ENCODE measurements at regions not wholly inside any gene's neighbourhood (a gene's known extent, or its start where the extent isn't known, plus 50 kb on each side); places are given as distances from the start of the nearest gene placed in this dataset.

GRCh38 chr22:27087051-27087450, 429.7 kb downstream of the MIAT start:
- no peaks in the 10 kb centered on the region for H3K9me3 ChIP-seq
- no peak overlapping the region for H3K27ac ChIP-seq
- TF ChIP-seq CTCF (IDR thresholded peaks at IDR 0.05) (no peak), EP300 (IDR thresholded peaks at IDR 0.05) (no peak), POLR2A (IDR thresholded peaks at IDR 0.05) (no peak)
- no peak overlapping the region for H3K4me3 ChIP-seq
- peaks cover 2% of the 10 kb centered on the region for H3K4me1 ChIP-seq (ENCODE audit: insufficient read depth)
- no peaks in the 10 kb centered on the region for H3K36me3 ChIP-seq
- intact Hi-C loops (cut with DNase I) = no loop called here
- H3K27me3 ChIP-seq = no peaks in the 10 kb centered on the region
- 70 to 78% (median 77%) methylated on average over 4 of the region's 4 CpGs for WGBS, 3 donors
- DNase-seq = no peak

- Histone ChIP-seq H3K4me3 (no peak overlapping the region), H3K36me3 (no peaks in the 10 kb centered on the region), H3K27ac (no peak overlapping the region), H3K4me1 (ENCODE audit: insufficient read depth) (peaks cover 2% of the 10 kb centered on the region), H3K9me3 (no peaks in the 10 kb centered on the region), H3K27me3 (no peaks in the 10 kb centered on the region)
- intact Hi-C loops (cut with DNase I) = no loop called here
- 0% methylated on average over 1 of the region's 1 CpG for WGBS, 3 donors
- TF ChIP-seq POLR2A (IDR thresholded peaks at IDR 0.05) (no peak), EP300 (IDR thresholded peaks at IDR 0.05) (no peak)
- no peak for DNase-seq
Observed at GRCh38 chr22:27088026-27088425, 430.6 kb downstream of the MIAT start.

- no peaks in the 10 kb centered on the region for H3K36me3 ChIP-seq
- no peak overlapping the region for H3K4me3 ChIP-seq
- no peaks in the 10 kb centered on the region for H3K27me3 ChIP-seq
- intact Hi-C loops (cut with DNase I) = no loop called here
- no peaks in the 10 kb centered on the region for H3K9me3 ChIP-seq
- H3K27ac ChIP-seq = no peak overlapping the region
- WGBS, 3 donors = 64 to 73% (median 70%) methylated on average over 3 of the region's 3 CpGs
- DNase-seq = no peak
- peaks cover 2% of the 10 kb centered on the region for H3K4me1 ChIP-seq (ENCODE audit: insufficient read depth)
- TF ChIP-seq CTCF (IDR thresholded peaks at IDR 0.05) = no peak
- TF ChIP-seq EP300 (IDR thresholded peaks at IDR 0.05) = no peak
- no peak for TF ChIP-seq POLR2A (IDR thresholded peaks at IDR 0.05)
Observed at GRCh38 chr22:27089264-27089663, 431.9 kb downstream of the MIAT start.

GRCh38 chr22:27090611-27091011, 433.2 kb downstream of the MIAT start:
- Histone ChIP-seq H3K36me3 (no peaks in the 10 kb centered on the region), H3K4me3 (no peak overlapping the region), H3K27ac (no peak overlapping the region), H3K27me3 (no peaks in the 10 kb centered on the region), H3K9me3 (no peaks in the 10 kb centered on the region), H3K4me1 (ENCODE audit: insufficient read depth) (peaks cover 2% of the 10 kb centered on the region)
- intact Hi-C loops (cut with DNase I) = no loop called here
- WGBS, 3 donors = 16 to 59% (median 36%) methylated on average over 17 of the region's 17 CpGs
- TF ChIP-seq CTCF (IDR thresholded peaks at IDR 0.05) = no peak
- no peak for TF ChIP-seq EP300 (IDR thresholded peaks at IDR 0.05)
- TF ChIP-seq POLR2A (IDR thresholded peaks at IDR 0.05) = no peak
- DNase-seq = no peak

GRCh38 chr22:27093422-27093821, 436.0 kb downstream of the MIAT start:
- intact Hi-C loops (cut with DNase I) = no loop called here
- TF ChIP-seq EP300 (IDR thresholded peaks at IDR 0.05) (no peak), CTCF (IDR thresholded peaks at IDR 0.05) (no peak), POLR2A (IDR thresholded peaks at IDR 0.05) (no peak)
- Histone ChIP-seq H3K36me3 (no peaks in the 10 kb centered on the region), H3K27me3 (no peaks in the 10 kb centered on the region), H3K9me3 (no peaks in the 10 kb centered on the region), H3K4me3 (no peak overlapping the region), H3K4me1 (ENCODE audit: insufficient read depth) (peaks cover 2% of the 10 kb centered on the region), H3K27ac (no peak overlapping the region)
- DNase-seq = no peak
- 69 to 87% (median 78%) methylated on average over 4 of the region's 4 CpGs for WGBS, 3 donors
